GM18873 (cell line): ENCODE measurements at regions not wholly inside any gene's neighbourhood (a gene's known extent, or its start where the extent isn't known, plus 50 kb on each side); places are given as distances from the start of the nearest gene placed in this dataset.

ENCODE experiments used
- ATAC-seq: cut with Tn5 transposase; IDR thresholded peaks from one replicate; pipeline ENCODE4 v1.9.1; 2021; ENCODE audit warnings: mild to moderate bottlenecking, moderate library complexity, moderate number of reproducible peaks; ENCODE audit not compliant: unreplicated experiment, low FRiP score

- ATAC-seq: no peak
Measured at GRCh38 chr7:109256762-109257560, 687.3 kb downstream of the DNAJB9 start.

- peak; percentile 63 for ATAC-seq
Measured at GRCh38 chr7:109259151-109259550, 689.5 kb downstream of the DNAJB9 start.

GRCh38 chr7:109261781-109262180, 692.1 kb downstream of the DNAJB9 start:
- no peak for ATAC-seq

DNA sequence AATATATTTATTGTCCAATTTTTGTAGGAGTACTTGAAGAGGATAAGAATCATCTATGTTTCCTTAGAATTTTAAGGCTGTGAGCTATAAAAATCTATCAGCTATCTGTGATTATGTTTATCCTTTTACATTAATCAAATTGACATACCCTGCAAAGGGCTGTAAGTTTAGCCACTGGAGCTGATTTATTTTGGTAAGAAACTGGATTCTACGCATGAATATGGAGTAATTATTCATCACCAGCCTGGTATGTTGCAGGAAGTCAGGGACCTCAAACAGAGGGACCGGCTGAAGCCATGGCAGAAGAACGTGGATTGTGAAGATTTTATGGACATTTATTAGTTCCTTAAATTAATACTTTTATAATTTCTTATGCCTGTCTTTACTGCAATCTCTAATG, 696.9 kb downstream of the DNAJB9 start:
- no peak for ATAC-seq

DNA sequence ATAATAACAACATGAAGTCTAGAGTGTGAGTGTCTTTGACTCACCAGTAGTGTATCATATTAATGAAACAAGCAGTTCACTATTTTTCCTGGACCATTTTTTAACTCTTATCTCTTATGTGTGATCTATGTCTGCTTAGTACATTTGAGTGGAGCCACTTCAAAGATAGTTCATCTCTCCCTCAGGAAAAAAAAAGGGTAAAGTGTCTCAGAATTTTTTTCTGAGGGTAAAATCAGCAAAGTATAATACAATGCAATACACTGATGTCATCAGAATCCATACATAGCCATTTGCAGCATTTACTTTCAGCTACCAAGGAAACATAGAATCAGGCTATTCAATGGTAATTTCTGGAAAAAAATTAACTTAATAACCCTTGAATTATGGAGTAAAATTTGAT, 706.7 kb downstream of the DNAJB9 start:
- ATAC-seq: no peak

DNA sequence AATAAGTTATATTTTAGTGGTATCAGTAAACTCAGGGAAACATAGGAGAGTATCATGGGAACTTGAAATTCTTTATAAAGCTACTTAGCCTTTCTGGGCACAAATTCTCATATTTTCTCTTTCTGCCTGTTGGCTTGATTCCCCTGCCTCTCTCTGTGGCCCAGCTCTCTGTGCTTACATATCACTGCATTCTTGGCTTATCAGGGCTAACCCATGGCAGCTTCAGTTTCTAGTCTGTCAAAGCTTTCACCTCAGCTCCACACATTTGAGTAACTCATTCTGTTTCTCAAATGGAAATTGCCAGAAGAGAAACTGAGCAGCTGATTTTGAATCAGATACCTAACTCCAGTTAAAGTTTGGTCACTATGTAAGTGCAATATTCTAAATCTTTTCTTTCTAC, 713.1 kb downstream of the DNAJB9 start:
- no peak for ATAC-seq

GRCh38 chr7:109284943-109285342, 715.3 kb downstream of the DNAJB9 start:
- ATAC-seq: no peak

GRCh38 chr7:109295158-109295557, 725.5 kb downstream of the DNAJB9 start:
- ATAC-seq: no peak

- ATAC-seq: no peak
Measured at GRCh38 chr7:109308816-109309215, 739.1 kb downstream of the DNAJB9 start.

- ATAC-seq: no peak
Measured at GRCh38 chr7:109309790-109310189, 740.1 kb downstream of the DNAJB9 start.

DNA sequence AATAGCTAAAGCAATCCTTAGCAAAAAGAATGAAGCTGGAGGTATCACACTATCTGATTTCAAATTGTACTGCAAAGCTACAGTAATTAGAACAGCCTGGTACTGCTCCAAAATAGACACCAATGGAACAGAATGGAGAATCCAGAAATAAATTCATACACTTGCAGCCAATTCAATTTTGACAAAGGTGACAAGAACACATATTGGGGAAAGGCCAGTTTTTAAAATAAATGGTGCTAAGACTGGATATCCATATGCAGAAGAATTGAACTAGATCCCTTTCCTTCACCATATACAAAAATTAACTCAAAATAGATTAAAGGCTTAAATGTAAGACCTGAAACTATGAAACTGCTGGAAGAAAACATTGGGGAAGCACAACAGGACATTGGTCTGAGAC, 748.5 kb downstream of the DNAJB9 start:
- no peak for ATAC-seq

DNA sequence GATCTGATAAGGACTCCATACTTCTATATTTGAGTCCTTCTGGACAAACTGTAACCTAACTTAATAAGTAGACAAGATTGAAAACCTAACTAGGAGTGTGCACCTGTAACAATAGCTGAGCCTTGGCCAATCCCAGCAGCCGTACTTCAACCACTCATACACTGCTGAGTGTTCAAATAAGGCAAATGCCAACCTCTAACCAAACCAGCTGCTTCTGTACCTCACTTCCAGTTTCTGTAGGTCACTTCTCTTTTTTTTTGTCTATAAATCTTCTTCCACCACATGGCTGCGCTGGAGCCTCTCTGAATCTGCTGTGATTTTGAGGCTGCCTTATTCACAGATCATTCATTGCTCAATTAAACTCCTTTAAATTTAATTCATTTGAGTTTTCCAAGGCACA, 753.2 kb downstream of the DNAJB9 start:
- ATAC-seq: no peak

DNA sequence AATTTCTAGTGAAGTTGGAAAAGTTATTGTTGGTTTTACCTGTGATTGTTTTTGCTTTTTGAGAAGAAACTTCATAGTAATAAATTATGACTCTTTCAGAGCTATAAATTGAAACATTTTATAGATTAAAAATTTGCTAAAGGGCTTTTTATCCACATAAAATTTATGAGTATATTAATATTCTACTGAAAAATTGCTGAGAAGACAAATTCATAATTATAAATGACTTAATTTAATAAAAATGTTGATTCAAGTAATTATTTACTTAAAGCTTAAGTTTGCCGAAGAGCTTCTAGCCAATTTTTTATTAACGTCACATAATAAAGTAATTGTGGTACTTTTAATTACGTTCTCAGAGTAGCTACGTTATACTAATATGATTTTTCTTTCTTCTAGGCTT, 761.7 kb downstream of the DNAJB9 start:
- ATAC-seq: no peak

DNA sequence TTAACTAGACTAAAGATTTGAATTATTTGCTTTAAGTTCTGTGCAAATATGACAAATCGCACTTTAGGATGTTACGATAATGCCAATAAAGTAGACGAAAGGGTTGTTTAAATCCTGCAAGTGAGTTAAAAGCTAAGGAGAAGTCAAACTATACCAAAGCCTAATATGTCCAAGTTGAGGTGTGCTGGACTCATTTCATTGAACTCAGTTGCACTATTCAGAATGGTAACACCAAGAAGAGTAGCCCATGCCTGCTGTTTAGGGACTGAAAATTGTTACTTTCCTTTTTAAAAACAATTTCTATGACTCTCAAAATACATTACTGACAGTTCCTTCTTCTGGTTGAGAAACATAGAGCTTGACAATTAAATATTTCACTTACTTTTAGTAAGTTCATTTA, 766.3 kb downstream of the DNAJB9 start:
- no peak for ATAC-seq

- ATAC-seq: no peak
Measured at GRCh38 chr7:109336531-109336930, 766.9 kb downstream of the DNAJB9 start.

GRCh38 chr7:109343678-109344077, 774.0 kb downstream of the DNAJB9 start:
- ATAC-seq: no peak

GRCh38 chr7:109351493-109351892, 781.8 kb downstream of the DNAJB9 start:
- ATAC-seq: no peak

DNA sequence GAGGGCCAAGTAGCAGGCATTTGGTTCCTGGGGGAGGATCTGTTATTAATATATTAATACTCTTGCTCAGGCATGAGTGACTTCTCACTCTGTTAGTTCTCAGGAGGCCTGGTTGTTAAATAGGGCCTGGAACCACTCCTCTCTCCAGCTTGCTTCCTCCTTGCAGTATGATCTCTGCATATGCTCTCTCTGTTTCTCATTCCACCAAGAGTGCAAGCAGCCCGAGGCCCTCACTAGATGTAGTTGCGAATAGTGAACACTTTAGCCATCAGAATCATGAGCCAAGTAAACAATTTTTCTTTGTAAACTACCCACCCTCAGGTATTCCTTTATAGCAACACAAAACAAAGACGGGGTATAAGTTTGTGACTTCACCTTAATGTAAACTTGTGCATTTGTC, 784.3 kb downstream of the DNAJB9 start:
- no peak for ATAC-seq

- no peak for ATAC-seq
Measured at GRCh38 chr7:109354552-109354951, 784.9 kb downstream of the DNAJB9 start.

GRCh38 chr7:109375823-109376222, 806.1 kb downstream of the DNAJB9 start:
- no peak for ATAC-seq

DNA sequence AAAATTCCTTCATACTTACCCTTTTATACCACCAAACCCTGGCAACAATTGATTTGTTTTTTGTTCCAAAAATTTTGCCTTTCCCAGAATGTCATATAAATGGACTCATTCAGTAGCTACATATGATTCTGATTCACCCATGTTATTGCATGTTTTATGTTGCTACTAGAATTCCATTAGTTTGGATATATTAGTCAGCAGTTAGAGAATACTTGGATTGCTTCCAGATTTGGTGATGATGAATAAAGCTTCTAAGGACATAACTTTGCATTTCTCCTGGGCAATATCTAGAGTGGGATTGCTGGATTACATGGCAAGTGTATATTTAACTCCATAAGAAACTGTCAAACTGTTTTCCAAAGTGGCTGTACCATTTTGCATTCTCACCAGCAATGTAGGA, 806.9 kb downstream of the DNAJB9 start:
- ATAC-seq: no peak

- no peak for ATAC-seq
Measured at GRCh38 chr7:109377076-109377884, 807.6 kb downstream of the DNAJB9 start.
